Heart left ventricle (tissue), 13 donors: ENCODE measurements at regions not wholly inside any gene's neighbourhood (a gene's known extent, or its start where the extent isn't known, plus 50 kb on each side); places are given as distances from the start of the nearest gene placed in this dataset.

Experiments
- CTCF ChIP-seq, 12 donors: fragments of 200-600 bp; sonication (generic) in 4 of 12; IDR thresholded peaks; one replicate each; pipeline versions ENCODE4 v1.5.0 to v1.8.0; 2018 to 2022; ENCODE audit warnings: antibody characterized with exemption in 12 of 12, mild to moderate bottlenecking in 5 of 12
- POLR2A ChIP-seq, 2 donors: fragments of 450-650 bp; IDR thresholded peaks; one replicate each; pipeline ENCODE4 v1.6.1; 2017; ENCODE audit warnings: antibody characterized with exemption in 2 of 2, mild to moderate bottlenecking in 2 of 2, moderate library complexity in 2 of 2
- donor health status: ischemic (EF 13 %, LVEDD 7.1; RV severe dilation, severe dysfunction).
- donor health status: DM: no; HTN: yes; CAD: no.
- donor health status: DM: no; HTN: no; CAD: no.
- donor health status: ischemic (EF 25% LVEDD 6.9; RV normal size, moderate dysfunction).
- donor health status: ischemic (EF 25% LVEDD 5.7; RV mildly dilated, moderate dysfunction).
- donor health status: ischemic (EF 35%, LVEDD 5.7; RV mildly dilated, moderate dysfunction).
- donor health status: nonischemic (EF 11% LVEDD 7.7; RV severe dilation, severe dysfunction).
- donor health status: DM: yes; HTN: yes; CAD: no.
- donor health status: PGD.
- donor health status: ischemic (EF 29% LVEDD 5.4; RV normal size, mild dysfunction).
- donor health status: nonischemic (EF 23%, LVEDD 6.1; RV moderate dilation, normal function).

GRCh38 chr19:56988299-56988698, 131.5 kb upstream of the USP29 start:
- TF ChIP-seq POLR2A (IDR thresholded peaks at IDR 0.05) (no peak), CTCF (IDR thresholded peaks at IDR 0.05) (no peak)
